ENCODE measurements at regions not wholly inside any gene's neighbourhood (a gene's known extent, or its start where the extent isn't known, plus 50 kb on each side); places are given as distances from the start of the nearest gene placed in this dataset.

GRCh38 chr10:44435196-44435595, 50.3 kb upstream of the CXCL12 start:
- H3K36me3 Mint-ChIP-seq = peaks cover 0 to 16% of the 10 kb centered on the region in 2 donors
- H3K9me3 Mint-ChIP-seq = peaks cover 26 to 36% of the 10 kb centered on the region in 2 donors
- no peak overlapping the region for H3K27ac Mint-ChIP-seq
- no peak for ATAC-seq
- DNase-seq (ENCODE audit: low spot score in 2 of 2) = no peak

DNA sequence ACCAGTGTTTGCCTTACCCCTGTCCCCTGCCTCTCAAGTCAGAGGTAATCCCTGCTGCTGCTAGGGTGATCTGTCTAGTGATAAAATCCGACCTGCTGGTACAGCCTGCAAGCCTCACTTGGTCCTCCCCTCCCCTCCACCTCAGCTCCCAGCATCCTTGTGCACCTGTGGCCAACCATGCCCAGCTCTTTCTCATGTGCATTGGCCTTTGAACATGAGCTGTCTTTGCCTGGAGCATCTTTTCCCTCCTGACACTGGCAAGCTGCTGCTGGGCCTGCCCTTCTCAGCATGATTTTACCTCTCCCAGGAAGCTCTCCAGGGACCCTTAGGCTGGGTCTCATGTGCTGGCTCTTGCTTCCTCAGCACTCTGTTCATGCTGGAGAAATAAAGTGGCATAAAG, 51.3 kb upstream of the CXCL12 start:
- H3K9me3 Mint-ChIP-seq = peaks cover 25 to 31% of the 10 kb centered on the region in 2 donors
- ATAC-seq = no peak
- H3K27ac Mint-ChIP-seq = no peak overlapping the region
- no peak for DNase-seq (ENCODE audit: low spot score in 2 of 2)
- peaks cover 0 to 16% of the 10 kb centered on the region in 2 donors for H3K36me3 Mint-ChIP-seq

DNA sequence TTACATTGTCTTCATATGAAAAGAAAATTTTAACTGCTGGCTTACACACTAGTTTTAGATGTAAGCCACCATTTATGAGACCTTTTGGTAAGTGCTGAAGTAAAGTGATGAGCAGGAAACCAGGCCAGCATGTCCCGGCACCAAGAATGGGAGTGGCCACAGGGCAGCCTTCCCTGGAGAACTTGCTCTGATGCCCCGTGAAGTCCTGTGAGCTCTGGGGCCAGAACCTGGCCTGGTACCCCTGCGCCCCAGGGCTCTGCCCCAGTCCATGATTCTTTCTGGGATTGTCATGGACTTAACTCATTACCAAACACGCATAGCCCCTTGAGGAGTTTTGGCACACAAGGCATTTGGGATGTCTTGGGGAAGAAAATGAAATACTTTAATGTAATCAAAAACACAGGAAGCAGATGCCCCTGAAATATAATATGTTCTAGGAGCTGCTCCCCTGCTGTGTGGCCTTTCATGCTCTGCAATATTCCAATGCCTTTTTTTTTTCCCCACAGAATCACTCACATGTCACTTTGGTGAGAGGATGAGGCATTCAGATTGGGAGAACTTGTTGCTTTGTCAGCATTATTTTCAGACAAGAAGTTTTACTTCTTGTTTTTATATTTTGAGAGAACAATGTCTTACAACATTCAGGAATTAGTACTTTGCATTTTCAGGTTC, 53.1 kb upstream of the CXCL12 start:
- Mint-ChIP-seq H3K9me3 (peaks cover 16 to 22% of the 10 kb centered on the region in 2 donors), H3K36me3 (peaks cover 0 to 6% of the 10 kb centered on the region in 2 donors), H3K27ac (no peak overlapping the region)
- DNase-seq (ENCODE audit: low spot score in 2 of 2) = no peak
- no peak for ATAC-seq

DNA sequence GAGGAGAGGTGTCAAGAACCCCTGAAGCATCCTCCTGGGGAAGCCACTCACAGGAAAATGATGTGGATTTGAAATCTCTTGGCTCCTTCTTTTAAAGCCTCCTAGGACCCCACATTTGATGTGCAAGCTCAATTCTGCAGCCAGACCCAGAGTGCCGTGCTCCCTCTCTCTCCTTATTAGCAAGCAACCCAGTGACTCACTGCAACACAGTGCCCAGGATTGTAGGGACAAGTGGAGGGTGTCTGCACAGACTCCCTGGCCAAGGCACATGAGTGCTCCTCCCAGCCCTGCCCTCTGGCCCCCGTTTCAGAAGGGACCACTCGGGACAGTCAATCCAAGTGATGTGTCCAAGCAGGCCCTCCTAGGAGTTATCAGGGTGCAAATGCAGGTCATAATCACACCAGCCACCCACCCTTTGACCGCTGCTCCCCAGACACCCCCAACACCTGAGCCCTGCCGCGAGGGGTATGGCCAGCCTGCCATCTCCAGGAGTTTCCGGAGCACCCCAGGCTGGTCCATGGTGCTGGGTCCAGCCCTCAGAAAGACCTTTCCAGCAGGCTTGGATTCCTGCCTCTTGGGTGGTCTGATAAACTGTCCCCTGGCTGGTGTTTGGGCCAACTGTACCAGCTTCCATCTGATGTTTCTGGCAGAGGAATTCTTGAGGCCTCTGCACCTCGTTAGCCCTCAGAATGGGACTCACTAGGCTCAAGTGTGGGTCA, 54.5 kb upstream of the CXCL12 start:
- DNase-seq (ENCODE audit: low spot score in 2 of 2) (no peak), ATAC-seq (no peak)
- Mint-ChIP-seq H3K9me3 (peaks cover 23 to 26% of the 10 kb centered on the region in 2 donors), H3K27ac (no peak overlapping the region), H3K36me3 (peaks cover 0 to 6% of the 10 kb centered on the region in 2 donors)

GRCh38 chr10:44439958-44440244, 55.0 kb upstream of the CXCL12 start:
- peaks cover 0 to 6% of the 10 kb centered on the region in 2 donors for H3K36me3 Mint-ChIP-seq
- ATAC-seq = no peak

GRCh38 chr10:44457259-44457658, 72.4 kb upstream of the CXCL12 start:
- DNase-seq (ENCODE audit: low spot score in 2 of 2) (no peak), ATAC-seq (no peak)
- Mint-ChIP-seq H3K27ac (no peak overlapping the region), H3K9me3 (peaks cover 5 to 16% of the 10 kb centered on the region in 2 donors), H3K36me3 (peaks cover 0 to 8% of the 10 kb centered on the region in 2 donors)

More at GRCh38 chr10:44439958-44440244, 55.0 kb upstream of the CXCL12 start:
- Mint-ChIP-seq H3K9me3 (peaks cover 22 to 23% of the 10 kb centered on the region in 2 donors), H3K27ac (no peak overlapping the region)
- no peak for DNase-seq (ENCODE audit: low spot score in 2 of 2)

- DNase-seq (ENCODE audit: low spot score in 2 of 2) (no peak), ATAC-seq (no peak)
- no peak overlapping the region for H3K27ac Mint-ChIP-seq
- H3K36me3 Mint-ChIP-seq = peaks cover 0 to 8% of the 10 kb centered on the region in 2 donors
- peaks cover 5 to 11% of the 10 kb centered on the region in 2 donors for H3K9me3 Mint-ChIP-seq
Measured at GRCh38 chr10:44458671-44459413, 73.9 kb upstream of the CXCL12 start.

DNA sequence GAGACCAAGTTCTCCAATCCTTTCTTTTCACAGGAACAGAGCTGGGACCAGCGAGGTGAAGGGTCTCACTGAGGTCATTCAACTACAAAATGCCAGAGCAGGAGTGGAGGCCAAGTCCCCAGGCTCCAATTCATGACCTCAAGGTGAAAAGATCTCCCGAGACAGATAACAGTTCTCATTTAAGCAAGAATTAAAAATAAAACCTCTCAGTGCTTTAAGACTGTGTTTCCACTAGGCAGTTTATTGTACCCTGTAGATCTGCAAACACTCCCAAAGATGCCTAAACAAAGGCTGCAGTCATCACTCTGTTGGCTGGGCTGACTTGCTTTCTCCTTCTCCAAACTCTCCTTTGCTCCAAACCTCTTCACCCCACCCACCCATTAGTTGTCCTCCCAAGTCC, 74.8 kb upstream of the CXCL12 start:
- DNase-seq (ENCODE audit: low spot score in 2 of 2) (no peak), ATAC-seq (no peak)
- Mint-ChIP-seq H3K9me3 (peaks cover 5 to 11% of the 10 kb centered on the region in 2 donors), H3K36me3 (peaks cover 0 to 8% of the 10 kb centered on the region in 2 donors), H3K27ac (no peak overlapping the region)

- ATAC-seq = no peak
- Mint-ChIP-seq H3K9me3 (peaks cover 5 to 11% of the 10 kb centered on the region in 2 donors), H3K36me3 (peaks cover 0 to 8% of the 10 kb centered on the region in 2 donors), H3K27ac (no peak overlapping the region)
- no peak for DNase-seq (ENCODE audit: low spot score in 2 of 2)
Measured at GRCh38 chr10:44460416-44460815, 75.5 kb upstream of the CXCL12 start.

DNA sequence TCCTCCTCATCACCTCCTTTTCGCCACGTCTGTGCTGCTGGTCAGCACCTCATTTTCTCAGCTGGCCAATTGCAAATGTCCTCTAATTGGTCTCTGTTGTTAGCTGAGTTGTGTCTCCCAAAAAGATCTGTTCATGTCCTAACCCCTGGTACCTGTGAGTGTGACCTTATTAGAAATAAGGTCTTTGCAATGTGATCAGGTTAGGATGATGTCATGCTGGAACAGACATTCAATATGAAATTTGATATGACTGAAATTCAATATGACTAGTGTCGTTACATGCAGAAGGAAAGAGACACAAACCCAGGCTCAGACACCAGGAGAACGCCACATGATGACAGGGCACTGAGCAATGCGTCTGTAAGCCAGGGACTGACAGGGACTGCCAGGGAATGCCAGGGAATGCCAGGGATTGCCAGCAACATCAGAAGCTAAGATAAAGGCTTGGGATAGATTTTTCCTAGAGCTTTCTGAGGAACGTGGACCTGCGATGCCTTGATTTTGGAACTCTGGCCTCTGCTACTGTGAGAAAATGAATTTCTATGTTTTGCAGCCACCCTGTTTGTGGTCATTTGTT, 77.5 kb upstream of the CXCL12 start:
- Mint-ChIP-seq H3K36me3 (no peaks in the 10 kb centered on the region), H3K9me3 (peaks cover 0 to 5% of the 10 kb centered on the region in 2 donors), H3K27ac (no peak overlapping the region)
- DNase-seq (ENCODE audit: low spot score in 2 of 2) (no peak), ATAC-seq (no peak)

- H3K9me3 Mint-ChIP-seq = peaks cover 0 to 5% of the 10 kb centered on the region in 2 donors
- no peak for DNase-seq (ENCODE audit: low spot score in 2 of 2)
- no peak overlapping the region for H3K27ac Mint-ChIP-seq
- H3K36me3 Mint-ChIP-seq = no peaks in the 10 kb centered on the region
- ATAC-seq = no peak
Measured at GRCh38 chr10:44463511-44464121, 78.7 kb upstream of the CXCL12 start.

DNA sequence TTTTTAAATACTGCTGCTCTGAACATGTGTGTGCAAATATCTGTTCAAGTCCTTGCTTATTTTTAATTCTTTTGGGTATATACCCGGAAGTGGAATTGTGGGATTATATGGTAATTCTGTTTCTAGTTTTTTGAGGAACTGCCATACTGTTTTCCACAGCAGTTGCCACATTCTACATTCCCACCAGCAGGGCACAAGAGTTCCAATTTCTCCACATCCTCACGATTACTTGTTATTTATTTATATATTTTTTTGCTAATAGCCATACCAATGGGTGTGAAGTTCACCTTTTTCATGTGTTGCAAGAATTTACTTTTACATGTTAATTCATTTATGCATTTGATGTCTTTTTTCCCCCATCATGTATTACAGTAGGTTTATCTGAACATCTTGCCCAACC, 79.6 kb upstream of the CXCL12 start:
- Mint-ChIP-seq H3K27ac (no peak overlapping the region), H3K36me3 (no peaks in the 10 kb centered on the region), H3K9me3 (peaks cover 0 to 5% of the 10 kb centered on the region in 2 donors)
- DNase-seq (ENCODE audit: low spot score in 2 of 2) (no peak), ATAC-seq (no peak)

GRCh38 chr10:44465401-44466115, 80.7 kb upstream of the CXCL12 start:
- peaks cover 0 to 5% of the 10 kb centered on the region in 2 donors for H3K9me3 Mint-ChIP-seq
- H3K36me3 Mint-ChIP-seq = no peaks in the 10 kb centered on the region
- DNase-seq (ENCODE audit: low spot score in 2 of 2) (no peak), ATAC-seq (no peak)
- no peak overlapping the region for H3K27ac Mint-ChIP-seq

- no peak for DNase-seq (ENCODE audit: low spot score in 2 of 2)
- no peak for ATAC-seq
- Mint-ChIP-seq H3K36me3 (no peaks in the 10 kb centered on the region), H3K9me3 (peaks cover 0 to 5% of the 10 kb centered on the region in 2 donors), H3K27ac (no peak overlapping the region)
Measured at GRCh38 chr10:44466236-44466635, 81.3 kb upstream of the CXCL12 start.

DNA sequence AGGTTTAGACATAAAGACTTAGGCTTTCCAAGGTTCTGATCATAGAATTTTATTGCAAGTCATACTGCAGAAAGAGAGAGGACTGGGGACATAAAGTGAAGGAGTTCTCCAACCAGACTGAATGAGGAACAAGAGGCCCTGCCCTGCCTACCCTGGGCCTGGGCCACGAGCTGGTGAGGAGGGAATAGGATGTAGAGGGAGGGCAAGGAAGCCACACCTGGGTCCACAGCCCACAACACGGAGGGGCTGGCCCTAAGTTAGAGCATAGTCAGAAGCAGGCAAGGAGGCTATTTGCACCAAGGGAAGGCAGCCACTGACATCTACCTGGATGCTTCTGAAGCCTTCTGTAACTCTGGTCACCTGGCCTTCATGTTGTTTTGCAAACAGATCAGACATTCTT, 82.2 kb upstream of the CXCL12 start:
- DNase-seq (ENCODE audit: low spot score in 2 of 2) = no peak
- H3K36me3 Mint-ChIP-seq = no peaks in the 10 kb centered on the region
- no peak overlapping the region for H3K27ac Mint-ChIP-seq
- no peak for ATAC-seq
- H3K9me3 Mint-ChIP-seq = no peaks in the 10 kb centered on the region

DNA sequence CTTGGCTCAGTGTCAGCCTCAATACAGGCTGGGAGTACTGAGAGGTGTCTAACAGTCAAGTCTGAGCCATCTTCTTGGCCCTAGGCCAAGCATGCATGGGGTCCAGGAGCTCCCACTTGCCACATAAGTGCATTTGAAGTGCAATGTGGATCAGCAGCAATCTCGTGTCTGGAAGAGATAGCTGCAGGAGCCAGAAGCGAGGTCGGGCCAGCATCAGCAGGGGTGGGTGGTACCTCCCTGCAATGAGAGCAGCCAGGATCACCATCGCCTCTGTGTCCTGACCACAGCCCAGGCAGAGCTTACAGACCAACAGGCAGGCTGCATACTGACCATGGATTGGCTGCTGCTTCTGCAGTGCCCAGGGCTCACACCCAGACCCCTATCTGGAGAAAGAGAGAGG, 83.0 kb upstream of the CXCL12 start:
- ATAC-seq (no peak), DNase-seq (ENCODE audit: low spot score in 2 of 2) (no peak)
- Mint-ChIP-seq H3K27ac (no peak overlapping the region), H3K36me3 (no peaks in the 10 kb centered on the region), H3K9me3 (no peaks in the 10 kb centered on the region)

All from activated naive CD4-positive, alpha-beta T cell treated with anti-CD3 and anti-CD28 coated beads, Interleukin-2, amount 50 U/mL, for 72 hours (primary cell).